ENCODE measurements at regions not wholly inside any gene's neighbourhood (a gene's known extent, or its start where the extent isn't known, plus 50 kb on each side); places are given as distances from the start of the nearest gene placed in this dataset.

DNA sequence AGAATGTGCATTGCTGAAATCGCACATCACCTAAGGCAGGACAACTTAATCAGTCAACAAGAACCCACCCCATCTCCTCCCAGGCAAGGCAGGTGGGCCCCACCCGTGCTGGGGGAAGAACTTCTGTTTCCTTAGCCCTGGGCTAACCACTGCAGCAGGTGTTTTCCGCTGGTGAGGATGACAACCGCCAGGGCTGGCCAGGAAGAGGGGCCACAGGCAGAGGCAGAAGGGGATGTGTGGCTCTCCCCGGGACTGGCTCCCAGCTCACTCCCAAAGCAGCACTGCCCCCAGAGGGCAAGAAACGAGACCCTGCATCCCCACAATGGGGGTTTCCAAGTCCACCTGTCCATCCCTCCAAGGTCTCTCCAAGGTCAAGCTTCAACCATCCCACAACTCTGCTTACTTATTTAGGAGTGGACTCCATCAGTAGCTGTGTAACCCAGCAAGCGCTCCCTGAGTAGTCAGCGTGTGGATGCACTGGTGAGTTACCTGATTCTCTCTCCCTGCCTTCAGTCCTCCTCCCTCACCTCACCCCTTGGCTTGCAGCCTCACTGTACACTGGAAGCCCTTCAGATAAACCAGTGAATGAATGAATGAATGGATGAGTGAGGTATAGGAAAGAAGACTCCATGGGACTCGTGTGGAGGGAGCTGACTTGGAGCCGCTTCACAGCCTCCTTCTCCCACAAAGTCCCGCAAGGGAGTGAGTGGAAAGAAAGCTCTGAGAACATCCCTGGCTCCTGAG is 168.2 kb upstream of the CST7 start:
- no peak for DNase-seq

DNA sequence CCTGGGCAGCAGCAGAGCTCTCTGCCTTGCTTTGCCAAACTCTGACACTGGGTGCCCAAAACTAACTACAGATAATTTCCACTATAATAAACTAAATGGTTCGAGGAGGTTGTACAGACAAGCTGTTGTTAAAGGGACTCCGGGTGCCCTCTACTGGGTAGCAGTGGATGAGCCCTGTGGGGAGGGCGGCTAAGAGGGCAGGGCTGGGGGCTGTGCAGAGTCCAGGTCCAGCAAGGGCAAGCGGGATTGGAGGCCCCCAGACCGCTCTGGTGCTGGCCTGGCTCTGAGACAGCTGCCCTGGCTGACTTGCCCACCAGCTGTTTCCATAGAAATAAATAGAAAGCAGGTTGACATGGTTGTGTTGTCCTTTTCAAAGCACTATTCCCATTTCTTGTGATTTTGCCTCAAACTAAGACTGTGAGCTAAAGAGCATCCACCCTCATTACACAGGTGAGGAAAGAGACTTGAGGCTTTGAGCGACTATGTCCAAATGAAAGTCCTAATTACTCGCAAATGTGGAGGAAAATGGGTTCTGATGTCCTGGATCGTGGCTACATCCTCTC is 167.6 kb upstream of the CST7 start:
- DNase-seq: no peak

DNA sequence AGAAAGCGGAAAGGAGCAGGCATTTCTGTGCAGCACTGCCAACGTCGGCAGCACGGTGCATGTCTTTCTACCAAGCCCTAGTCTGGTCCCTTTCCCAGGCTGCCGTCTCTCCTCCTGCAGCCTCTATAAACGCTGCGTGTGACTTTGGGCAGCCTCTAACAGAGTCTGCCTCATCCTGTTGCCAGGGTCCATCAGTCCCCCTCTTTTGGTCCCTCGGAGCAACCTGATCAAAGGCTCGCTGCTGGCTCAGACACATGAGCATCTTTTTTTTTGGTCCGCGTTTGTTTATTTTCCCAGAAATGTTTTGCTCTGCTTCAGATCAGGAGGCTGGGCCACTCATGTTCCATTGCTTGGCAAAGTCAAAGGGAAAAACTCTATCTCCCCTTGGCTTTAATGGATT is 166.8 kb upstream of the CST7 start:
- no peak for DNase-seq

DNA sequence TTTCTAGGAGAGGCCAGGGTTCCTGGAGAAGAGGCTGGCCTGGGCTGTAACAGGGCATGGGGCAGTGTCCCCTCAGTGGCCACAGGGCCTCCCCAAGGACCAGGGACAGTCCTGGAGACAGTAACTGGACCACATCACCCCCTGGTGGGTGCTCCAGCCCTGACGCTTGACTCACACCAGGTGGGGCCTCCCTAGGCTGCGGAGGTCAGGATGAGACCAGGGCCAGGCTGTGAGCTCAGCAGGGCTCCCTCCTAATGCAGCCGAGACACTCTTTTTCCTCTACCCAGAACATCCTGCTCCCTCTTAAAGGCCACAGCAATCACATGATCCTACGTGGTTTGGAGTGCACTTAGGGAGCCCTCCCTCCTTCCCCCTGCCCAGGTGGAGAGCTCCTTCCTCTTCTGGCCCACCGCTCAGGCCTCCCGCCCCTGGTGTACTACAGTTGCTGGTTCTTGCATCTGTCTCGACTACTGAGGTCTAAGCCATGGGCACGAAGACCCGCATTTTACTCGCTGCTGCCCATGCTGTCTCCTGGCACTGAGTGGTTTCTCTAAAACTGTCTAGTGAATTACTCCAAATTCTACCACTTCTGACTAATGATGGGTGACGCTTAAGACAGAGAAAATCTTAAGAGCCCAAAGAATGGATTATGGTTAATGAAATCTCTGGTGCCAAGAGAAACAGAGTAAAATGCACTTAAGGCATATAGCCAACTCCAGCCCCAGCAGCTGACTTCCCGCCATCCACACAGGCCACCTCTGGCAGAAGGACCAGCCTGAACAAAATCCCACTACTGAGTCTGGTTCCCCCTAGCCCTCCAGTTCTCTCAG is 166.1 kb upstream of the CST7 start:
- peak in 1 of 3 experiments; percentile 9 for DNase-seq

DNA sequence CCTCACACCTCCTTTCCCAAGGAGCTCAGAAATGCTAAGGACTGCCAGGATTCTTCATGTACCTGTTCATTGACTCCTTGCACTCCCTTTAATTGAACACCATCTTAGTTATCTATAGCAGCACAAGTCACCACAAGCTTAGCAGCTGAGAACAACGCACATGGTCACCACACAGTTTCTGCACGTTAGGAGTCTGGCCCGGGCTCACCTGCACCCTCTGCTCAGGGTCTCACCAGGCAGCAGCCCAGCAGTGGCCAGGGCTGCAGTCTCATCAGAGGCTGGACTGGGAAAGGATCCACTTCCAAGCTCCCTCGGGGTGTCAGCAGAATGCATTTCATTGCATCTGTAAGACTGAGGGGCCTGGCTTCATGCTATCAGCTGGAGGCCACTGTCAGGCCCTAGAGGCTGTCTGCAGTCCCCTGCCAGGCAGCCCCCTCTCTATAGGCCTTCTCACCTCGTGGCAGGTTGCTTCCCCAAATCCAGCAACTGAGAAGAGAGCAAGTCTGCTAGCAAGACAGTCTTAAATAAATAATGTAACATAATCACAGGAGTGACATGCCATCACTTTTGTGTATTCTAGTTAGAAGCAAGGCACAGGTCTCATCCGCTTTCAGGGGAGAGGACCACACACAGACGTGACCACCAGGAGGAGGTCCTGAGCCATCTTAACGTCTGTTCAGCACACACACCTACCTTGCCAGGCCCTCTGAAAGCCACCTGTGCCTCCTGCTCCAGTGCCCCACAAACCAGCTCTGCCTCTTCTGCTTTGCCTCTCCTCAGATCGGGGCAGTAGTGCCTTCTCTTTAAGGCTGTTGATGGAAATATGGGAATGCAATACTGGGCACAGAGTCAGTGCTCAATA is 165.2 kb upstream of the CST7 start:
- no peak for DNase-seq

DNA sequence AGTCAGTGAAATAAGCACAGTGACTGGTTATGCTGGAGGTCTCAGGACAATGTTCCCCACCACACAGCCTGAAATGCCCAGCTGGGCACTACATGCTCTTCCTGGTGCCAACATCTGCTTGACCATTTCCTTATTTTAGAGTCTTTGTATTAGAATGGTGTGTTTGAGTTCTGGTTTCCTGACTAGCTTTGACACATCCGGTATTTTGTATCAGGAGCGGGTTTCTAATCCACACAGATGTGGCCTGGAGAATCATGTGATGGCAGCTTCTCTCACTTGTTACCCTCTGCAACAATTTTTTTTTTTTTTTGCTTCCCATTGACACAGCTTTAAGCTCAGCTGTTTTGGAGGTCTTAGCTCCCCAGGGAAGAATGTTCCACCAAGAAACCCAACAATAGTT is 164.5 kb upstream of the CST7 start:
- DNase-seq: no peak

DNA sequence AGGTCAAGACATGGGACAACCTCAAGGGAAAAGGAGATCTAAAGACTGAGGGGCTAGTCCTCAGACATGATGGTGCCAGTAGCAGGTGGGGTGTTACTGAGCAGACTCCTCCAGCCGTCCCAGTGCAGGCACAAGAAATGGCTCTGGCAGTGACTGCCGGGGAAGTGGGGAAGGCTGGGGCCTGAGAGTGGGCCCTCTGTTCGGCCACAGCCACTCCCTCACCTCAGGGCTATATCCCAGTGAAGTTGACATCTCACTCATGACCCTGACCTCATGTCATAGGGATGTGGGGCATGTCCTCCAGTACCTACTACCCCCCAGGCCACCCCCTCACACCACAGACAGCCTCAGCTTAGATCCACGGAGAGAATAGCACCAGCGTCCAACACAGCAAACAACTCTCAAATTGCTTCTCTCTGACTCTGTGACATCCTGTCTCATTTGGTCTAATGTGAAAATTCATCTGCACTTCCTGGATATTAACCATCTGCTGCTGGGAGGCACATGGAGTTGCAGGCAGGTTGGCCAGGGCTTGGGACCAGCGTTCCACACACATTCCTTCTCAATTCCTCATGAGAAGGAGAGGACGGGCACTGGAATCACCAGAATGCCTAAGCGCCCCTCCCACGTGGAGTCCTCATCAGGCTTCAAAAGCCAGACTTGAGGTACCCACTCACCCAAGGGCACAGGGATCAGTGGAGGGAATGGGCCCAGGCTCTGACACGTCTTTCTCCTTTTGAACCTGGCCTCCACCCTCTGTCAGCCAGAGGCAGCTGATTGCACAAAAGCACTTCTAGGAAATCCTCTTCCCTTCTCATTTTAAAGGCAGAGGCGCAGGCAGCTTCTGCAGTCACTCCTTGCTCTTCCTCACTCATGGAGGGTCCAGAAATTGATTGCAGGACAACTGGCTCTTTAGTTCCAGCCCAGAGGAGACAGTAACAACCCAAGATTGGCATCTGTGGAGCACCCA is 163.6 kb upstream of the CST7 start:
- no peak for DNase-seq

DNA sequence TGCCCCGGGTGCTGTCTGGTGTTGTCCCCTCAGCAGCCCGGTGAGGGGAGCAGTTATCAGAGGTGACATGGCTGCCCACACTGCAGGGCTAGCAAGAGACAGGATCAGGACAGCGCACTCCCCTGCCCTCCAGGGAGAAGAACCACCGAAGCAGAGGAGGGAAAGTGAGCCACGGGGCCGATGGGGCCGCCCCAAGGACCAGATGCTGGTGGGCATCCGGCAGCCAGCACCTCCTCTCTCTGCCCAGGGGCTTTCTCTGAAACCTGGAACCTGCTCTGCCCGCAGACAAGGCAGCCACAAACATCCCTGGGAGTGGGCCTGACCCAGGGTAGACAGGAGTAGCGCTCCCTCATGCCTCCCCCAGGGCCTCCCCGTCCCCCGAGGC is 163.0 kb upstream of the CST7 start:
- DNase-seq: no peak

DNA sequence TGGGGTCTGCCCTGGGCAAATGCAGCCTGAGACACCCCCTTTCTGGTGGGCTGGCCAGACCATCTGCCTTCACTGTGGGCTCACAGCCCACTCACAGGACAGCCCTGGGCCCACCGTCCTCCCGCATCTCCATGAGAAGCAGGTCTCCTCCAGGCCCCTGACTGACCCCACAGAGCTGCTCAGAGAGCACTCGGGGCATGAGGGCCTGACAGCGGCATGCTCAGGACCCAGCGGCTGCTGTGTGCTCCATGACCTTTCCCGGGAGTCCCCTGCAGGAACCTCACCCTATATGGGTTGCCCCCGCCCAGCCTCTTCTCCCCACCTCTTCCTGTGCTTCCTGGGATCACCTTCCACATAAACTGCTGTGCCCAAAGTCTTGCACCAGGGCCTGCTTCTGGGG is 162.4 kb upstream of the CST7 start:
- no peak for DNase-seq

DNA sequence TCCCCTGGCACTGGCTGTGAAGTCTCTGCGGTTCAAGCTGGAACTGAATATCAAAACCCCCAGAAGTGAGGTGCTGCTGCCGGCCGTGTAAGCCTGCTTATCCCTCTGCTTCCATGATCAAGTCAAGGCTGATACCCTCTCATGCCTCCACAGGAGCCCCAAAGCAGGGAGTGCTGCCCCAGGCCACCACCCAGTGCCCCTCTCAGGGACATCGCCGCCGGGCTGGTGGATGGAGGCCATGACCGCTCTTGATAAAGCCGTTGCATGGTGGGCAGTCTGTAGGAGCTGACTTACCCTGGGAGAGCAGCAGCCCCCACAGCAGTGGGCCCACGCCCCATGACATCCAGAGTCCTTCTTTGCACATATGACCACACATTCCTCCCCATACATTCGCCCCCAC is 162.0 kb upstream of the CST7 start:
- DNase-seq: no peak

DNA sequence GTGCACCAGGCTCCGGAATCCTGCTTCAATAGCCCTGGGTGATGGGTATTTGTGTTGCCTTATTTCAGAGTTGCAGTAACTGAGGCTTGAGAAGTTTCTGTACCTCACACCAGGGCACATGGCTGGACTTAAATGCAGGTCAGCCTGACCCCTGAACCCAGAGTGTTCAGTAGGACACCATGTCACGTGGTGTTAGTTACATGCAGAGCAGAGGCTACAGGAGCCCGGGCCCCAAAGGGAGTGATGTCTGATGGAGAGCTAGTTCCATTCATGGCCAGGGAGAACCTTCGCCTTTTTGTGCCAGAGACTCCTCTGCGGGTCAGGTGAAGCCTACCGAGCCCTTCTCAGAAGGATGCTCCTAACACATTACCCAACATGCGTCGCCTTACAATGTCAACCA is 161.4 kb upstream of the CST7 start:
- no peak for DNase-seq

DNA sequence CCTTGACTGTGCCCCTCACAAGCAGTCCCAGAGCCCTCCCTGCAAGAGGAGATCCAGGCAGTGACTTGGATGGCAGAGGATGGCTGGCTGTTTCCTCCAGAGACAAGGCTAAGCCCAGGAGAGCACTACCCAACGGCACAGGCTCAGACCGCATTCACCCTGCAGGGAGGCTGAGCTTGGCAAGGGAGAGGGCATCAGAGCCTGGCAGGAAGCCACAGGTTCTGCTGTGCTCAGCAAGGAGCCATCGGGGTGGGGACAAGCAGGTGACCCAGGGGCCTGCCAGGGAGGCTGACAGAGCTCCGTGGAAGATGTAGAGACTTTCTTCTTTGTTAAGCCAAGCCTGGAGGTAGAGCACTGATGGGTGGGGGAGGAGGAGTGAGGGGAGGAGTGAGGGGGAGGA is 159.2 kb upstream of the CST7 start:
- DNase-seq: no peak

DNA sequence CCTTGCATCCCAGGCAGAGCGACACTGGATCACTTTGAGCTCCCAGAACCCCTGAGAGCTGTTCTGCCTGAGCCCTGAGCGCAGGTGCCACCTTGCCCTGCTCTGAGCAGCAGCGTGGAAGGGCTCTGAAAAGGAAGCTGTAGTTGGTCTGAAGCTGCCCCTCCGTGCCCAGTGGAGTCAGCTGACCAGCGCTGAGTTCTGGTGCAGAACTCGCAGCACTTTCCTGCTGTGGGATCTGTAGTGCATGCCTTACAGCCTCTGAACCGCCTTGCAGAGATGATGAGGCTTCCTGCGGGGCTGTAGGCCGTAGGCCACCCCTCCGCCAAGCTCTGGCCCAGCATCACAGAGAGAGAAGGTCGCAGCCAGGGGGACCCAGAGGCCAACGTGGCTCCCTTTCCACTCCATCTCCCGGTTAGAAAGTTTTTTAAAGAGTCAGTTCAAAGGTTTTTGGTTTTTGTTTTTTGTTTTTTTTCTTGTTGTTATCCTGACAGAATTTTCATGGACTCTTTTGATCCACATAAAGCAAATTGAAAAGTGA is 158.3 kb upstream of the CST7 start:
- no peak for DNase-seq

DNA sequence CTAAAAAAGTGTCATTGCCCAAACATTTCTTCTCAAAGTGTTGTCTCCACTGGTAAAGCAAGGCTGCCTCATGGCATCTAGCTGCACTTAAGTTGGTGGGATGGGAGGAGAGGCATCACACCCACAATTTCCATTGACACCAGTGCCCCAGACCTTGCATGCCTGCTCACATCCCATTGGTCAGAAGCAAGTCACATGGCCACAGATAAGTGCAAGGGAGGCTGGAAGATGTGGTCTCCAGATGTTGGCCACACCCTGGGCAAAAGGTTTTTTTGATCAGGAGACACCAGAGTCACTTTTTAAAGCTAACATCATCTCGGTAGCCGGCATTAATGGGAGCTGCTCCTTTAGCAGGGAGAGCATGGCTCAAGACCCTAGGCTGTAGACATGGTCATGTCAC is 157.1 kb upstream of the CST7 start:
- no peak for DNase-seq

DNA sequence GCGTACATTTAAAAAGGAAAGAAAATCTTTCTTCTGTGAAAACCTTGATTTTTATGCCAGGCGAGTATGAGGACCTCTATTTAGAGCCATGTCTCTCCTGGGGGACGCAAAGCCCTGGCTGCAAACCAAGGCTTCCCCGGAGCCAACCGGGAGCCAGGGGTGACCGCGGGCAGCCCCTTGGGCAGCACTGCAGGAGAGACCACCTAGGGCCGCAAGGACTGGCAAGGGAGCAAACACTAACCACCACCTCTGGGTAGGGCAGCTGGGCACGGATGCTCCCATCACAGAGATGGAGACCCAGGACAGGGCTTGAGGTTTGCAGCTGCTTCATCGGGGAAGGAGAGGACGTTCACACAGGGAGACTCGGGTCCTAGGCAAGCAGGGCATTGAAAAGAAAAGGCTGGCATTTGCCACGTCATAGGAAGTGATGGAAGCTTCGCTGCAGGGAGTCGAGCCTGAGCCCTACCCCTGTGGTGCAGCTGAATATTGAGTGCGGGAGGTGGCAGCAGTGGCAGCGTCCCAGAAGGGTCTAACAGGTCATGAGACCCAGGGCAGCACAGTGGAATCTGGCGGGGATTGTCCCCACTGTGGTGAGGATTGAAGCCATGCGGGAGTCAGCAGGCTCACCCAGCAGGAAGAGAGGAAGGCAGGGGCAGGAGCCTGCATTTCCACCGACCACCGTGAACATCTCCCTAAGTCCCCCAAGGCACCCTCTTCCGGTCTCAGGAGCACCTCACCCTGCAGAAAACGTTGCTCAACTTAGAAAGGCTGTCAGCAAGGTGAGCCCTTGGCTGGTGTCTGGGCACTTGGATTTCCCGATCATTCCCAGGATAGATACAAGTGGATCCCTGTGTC is 156.2 kb upstream of the CST7 start:
- DNase-seq: no peak

DNA sequence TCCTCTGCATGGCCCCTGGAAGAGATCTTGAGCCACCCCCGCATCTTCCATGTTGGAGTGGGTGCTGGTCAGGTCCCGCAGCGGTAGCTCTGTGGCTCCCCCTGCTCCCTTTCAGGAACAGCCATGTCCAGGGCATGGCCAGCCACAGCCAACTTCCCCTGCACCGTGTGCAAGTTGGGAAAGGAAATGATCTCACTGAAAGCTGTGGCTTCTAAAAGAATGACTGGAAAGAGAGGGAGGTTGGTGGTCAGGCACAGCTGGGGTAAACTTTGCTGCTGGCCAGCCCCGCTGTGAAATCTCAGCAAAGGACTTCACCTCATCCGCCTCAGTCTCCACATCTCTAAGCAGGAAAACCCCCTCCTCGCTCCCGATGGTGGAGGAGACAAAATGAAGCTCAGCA is 153.6 kb upstream of the CST7 start:
- DNase-seq: no peak

DNA sequence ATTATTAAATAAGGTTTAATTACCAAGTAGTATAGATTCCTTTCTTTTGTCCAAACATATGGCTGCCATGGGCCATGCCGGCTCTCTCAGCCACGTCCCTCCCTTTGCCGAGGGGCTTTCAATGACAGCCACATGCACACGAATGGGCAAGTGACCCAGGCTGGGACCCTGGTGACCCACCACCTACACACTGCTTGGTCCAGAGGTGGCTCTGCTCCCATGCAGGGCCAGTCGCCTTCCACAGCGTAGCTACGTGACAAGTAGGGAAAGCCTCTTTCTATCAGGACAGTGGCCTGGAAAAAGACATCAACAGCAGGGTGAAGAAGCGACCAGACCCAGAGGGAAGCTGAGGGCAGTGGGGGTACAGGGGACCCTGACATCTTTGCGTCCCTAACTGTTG is 152.8 kb upstream of the CST7 start:
- DNase-seq: no peak

DNA sequence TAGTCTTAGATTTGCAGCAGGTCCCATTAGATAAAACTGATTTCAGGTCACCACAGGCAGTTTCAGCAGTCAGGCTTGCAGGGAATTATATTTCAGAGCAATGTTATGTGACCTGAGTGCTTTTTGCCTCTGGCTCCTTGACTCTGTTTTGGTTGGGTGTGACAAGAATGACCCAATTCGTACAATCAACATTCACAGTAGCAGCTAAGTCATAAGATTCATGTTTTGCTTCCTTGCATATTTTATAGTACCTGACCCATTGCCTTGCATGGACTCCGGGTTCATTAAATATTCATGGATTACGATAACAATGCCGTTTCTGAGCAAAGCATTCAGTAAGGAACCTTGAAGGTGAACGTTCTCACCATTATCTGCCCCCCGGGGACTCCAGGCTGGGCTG is 152.0 kb upstream of the CST7 start:
- DNase-seq: no peak

DNA sequence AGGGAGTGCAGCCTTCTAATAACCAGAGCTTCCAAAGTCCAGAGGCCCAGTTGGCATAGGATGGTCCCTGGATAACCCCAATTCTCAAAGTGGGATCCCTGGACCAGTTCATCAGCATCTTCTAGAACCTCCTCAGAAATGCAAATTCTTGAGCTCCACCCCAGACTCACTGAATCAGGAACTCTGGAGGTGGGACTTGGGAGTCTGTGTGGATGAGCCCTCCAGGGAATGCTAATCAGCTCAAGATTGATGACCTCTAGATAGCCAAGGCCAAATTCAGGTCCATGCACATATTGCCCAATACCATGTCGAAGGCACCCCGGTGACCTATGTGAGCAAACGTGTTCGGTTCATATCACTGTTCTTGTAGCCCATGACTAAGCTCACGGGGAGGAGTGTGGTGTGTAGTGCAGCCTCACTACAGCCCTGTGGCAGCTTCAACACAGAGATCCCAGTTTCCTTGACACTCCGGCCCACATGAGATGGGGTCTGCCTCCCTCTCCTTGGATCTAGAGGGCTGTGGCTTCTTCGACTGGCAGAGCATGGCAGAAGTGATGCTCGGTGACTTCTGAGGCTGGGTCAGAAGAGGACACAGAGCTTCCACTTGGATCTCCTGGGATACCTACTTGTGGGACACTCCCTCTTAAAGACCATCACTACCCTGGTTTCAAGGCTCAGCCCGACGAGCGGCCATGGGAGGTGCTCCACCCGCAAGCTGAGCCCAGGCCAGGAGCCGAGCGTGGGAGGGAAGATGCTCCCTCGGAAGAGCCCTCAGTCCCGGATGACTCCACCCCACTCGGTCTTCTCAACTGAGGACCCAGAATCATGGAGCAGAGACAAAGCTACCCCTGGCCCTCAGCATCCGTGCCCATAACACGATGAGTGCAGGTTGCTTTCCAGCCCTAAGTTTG is 151.1 kb upstream of the CST7 start:
- no peak for DNase-seq

Data from NCI-H1417 (cell line).